ENCODE measurements at regions not wholly inside any gene's neighbourhood (a gene's known extent, or its start where the extent isn't known, plus 50 kb on each side); places are given as distances from the start of the nearest gene placed in this dataset.

DNA sequence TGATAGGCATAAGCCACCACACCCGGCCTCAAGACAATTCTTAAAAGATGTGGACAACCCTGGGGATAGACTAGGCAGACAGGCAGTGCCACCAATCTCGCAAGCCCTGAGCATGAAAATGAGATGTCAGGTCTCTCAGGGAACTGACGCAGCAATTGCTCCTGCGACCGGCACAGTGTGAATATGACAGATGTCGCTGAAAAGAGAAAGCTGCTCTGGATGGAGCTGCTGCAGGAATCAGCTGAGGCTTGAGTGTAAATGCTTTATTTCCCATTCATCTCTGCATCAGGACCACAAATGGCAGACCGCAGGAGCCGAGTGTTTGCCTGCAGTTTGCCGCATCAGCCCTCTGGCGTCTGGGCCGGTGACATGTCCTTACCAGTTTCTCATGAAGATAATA is 68.4 kb downstream of the TFAP2C start:
- TF ChIP-seq, protein P1, sequence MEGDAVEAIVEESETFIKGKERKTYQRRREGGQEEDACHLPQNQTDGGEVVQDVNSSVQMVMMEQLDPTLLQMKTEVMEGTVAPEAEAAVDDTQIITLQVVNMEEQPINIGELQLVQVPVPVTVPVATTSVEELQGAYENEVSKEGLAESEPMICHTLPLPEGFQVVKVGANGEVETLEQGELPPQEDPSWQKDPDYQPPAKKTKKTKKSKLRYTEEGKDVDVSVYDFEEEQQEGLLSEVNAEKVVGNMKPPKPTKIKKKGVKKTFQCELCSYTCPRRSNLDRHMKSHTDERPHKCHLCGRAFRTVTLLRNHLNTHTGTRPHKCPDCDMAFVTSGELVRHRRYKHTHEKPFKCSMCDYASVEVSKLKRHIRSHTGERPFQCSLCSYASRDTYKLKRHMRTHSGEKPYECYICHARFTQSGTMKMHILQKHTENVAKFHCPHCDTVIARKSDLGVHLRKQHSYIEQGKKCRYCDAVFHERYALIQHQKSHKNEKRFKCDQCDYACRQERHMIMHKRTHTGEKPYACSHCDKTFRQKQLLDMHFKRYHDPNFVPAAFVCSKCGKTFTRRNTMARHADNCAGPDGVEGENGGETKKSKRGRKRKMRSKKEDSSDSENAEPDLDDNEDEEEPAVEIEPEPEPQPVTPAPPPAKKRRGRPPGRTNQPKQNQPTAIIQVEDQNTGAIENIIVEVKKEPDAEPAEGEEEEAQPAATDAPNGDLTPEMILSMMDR (IDR thresholded peaks at IDR 0.05) = no peak
- TF ChIP-seq POLR2A (IDR thresholded peaks at IDR 0.05; ENCODE audit: low read depth) (no peak), POLR2AphosphoS5 (IDR thresholded peaks at IDR 0.05) (no peak)

All from esophagus muscularis mucosa (tissue), 3 donors.